PC-9 (cell line): ENCODE measurements at regions not wholly inside any gene's neighbourhood (a gene's known extent, or its start where the extent isn't known, plus 50 kb on each side); places are given as distances from the start of the nearest gene placed in this dataset.

Experiments
- EZH2 ChIP-seq: fragments of 200-600 bp; sonication (generic); IDR thresholded peaks from 2 replicates; pipeline ENCODE4 v1.8.0; 2017; ENCODE audit warnings: antibody characterized with exemption, low read depth
- TF ChIP-seq, protein P1 (sequence below): fragments of 200-600 bp; sonication (generic); conservative IDR thresholded peaks from 2 replicates; pipeline ENCODE4 v1.6.1; 2017; ENCODE audit warnings: mixed run types, antibody characterized with exemption, mild to moderate bottlenecking, moderate library complexity

DNA sequence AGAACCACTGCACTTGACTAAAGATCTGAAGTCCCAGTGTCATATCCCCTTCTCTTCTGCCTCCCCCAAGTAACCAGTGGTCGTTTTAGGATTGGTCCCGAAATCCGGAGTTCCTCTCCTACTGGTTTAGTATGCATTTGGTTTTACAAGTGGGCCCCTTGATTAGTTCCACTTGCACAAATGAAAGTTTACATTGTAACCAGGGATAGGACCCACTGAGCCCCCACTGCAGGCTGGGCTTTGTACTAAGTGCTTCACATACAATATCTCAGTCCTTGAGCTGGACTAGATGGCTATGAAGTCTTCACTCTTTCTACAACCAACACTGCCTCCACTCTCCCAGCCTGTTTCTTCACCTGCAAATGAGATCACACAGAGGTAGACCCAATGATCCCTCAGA is 50.4 kb downstream of the CYRIA start:
- TF ChIP-seq, protein P1, sequence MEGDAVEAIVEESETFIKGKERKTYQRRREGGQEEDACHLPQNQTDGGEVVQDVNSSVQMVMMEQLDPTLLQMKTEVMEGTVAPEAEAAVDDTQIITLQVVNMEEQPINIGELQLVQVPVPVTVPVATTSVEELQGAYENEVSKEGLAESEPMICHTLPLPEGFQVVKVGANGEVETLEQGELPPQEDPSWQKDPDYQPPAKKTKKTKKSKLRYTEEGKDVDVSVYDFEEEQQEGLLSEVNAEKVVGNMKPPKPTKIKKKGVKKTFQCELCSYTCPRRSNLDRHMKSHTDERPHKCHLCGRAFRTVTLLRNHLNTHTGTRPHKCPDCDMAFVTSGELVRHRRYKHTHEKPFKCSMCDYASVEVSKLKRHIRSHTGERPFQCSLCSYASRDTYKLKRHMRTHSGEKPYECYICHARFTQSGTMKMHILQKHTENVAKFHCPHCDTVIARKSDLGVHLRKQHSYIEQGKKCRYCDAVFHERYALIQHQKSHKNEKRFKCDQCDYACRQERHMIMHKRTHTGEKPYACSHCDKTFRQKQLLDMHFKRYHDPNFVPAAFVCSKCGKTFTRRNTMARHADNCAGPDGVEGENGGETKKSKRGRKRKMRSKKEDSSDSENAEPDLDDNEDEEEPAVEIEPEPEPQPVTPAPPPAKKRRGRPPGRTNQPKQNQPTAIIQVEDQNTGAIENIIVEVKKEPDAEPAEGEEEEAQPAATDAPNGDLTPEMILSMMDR, result no peak
- no peak for TF ChIP-seq EZH2
